ENCODE measurements at regions not wholly inside any gene's neighbourhood (a gene's known extent, or its start where the extent isn't known, plus 50 kb on each side); places are given as distances from the start of the nearest gene placed in this dataset.

DNA sequence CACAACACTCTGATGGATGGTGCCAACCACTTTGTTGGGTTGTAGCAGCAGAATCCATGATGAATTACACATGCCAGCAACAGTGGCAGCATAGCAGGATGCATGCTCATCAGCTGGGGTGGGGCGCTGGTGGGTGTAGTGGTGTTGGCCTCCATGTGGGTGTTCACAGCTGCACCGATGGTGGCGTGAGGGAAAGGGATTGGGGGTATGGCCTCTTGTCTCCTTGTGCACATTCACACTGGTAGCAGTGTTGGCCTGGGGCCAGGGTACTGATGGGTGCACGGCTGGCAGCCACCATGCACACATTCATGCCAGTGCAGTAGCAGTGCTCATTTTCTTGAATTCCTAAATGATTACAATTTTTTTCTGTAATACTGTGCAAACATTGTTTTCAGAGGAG lies 2748.8 kb upstream of the PCDH20 start:
- H3K9me3 ChIP-seq: no peaks in the 10 kb centered on the region
- DNase-seq: peak in 3 of 4 donors; percentile 9 to 12 (median 9)

DNA sequence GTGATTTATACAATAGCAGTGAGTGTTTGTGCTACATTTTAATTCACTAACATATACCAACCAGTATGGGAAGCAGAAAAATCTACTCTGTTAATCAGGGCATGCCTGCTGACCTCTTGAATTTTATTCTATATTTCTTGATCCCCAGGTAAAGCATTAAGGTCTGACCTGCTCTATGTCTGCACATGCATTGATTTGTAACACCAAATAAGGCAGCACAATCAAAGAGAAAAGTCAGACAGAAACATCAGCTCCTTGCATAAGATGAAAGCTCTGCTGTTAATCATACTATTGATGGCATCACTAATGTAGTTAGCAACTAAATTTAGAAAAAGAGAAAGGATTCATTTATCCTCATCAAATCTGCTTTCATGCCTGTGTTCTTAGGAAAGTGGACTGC lies 2744.8 kb upstream of the PCDH20 start:
- Histone ChIP-seq H3K4me1 (no peaks in the 10 kb centered on the region), H3K4me3 (no peak overlapping the region), H3K27me3 (no peaks in the 10 kb centered on the region), H3K36me3 (replicated peaks in 1 of 2; ENCODE audit: insufficient read depth in 1 of 2, low read depth in 2 of 2) (no peaks in the 10 kb centered on the region), H3K9me3 (no peaks in the 10 kb centered on the region), H3K27ac (no peak overlapping the region)
- TF ChIP-seq, protein P1, sequence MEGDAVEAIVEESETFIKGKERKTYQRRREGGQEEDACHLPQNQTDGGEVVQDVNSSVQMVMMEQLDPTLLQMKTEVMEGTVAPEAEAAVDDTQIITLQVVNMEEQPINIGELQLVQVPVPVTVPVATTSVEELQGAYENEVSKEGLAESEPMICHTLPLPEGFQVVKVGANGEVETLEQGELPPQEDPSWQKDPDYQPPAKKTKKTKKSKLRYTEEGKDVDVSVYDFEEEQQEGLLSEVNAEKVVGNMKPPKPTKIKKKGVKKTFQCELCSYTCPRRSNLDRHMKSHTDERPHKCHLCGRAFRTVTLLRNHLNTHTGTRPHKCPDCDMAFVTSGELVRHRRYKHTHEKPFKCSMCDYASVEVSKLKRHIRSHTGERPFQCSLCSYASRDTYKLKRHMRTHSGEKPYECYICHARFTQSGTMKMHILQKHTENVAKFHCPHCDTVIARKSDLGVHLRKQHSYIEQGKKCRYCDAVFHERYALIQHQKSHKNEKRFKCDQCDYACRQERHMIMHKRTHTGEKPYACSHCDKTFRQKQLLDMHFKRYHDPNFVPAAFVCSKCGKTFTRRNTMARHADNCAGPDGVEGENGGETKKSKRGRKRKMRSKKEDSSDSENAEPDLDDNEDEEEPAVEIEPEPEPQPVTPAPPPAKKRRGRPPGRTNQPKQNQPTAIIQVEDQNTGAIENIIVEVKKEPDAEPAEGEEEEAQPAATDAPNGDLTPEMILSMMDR (IDR thresholded peaks at IDR 0.05): no peak
- no peak for TF ChIP-seq POLR2A (IDR thresholded peaks at IDR 0.05)
- DNase-seq (no peak), ATAC-seq (no peak)
- intact Hi-C loops (cut with DNase I): no loop called here

More for the DNA sequence above, 2748.8 kb upstream of the PCDH20 start:
- H3K27me3 ChIP-seq: no peaks in the 10 kb centered on the region
- intact Hi-C loops (cut with DNase I): no loop called here
- TF ChIP-seq POLR2A (IDR thresholded peaks at IDR 0.05): no peak
- TF ChIP-seq, protein P1 (IDR thresholded peaks at IDR 0.05): no peak
- no peak overlapping the region for H3K4me3 ChIP-seq
- 66 to 70% methylated on average over 4 of the region's 4 CpGs for WGBS, 2 donors
- no peaks in the 10 kb centered on the region for H3K36me3 ChIP-seq (replicated peaks in 1 of 2; ENCODE audit: insufficient read depth in 1 of 2, low read depth in 2 of 2)
- ATAC-seq: no peak
- no peaks in the 10 kb centered on the region for H3K4me1 ChIP-seq
- H3K27ac ChIP-seq: no peak overlapping the region

DNA sequence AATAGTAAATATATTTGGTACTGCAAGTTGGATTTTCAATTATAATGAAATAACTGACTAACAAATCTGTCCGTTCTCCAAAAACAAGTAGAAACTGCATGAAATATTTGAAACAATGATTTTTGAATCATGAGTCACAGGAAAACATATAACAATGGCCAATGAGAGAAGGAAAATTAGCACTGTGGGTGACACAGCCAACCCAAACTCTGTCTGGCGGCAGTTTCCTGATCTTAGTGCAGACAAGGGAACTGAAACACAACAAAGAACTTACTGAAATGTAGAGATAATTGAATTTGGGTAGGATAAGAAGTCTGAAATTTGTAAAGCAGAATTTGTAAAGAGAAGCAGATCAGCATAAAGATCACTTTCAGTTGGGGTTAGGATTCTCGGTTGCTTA lies 2743.3 kb upstream of the PCDH20 start:
- 59 to 66% methylated on average over 3 of the region's 3 CpGs for WGBS, 2 donors
- H3K27me3 ChIP-seq: no peaks in the 10 kb centered on the region
- TF ChIP-seq POLR2A (IDR thresholded peaks at IDR 0.05): no peak
- TF ChIP-seq, protein P1 (IDR thresholded peaks at IDR 0.05): no peak
- no peaks in the 10 kb centered on the region for H3K9me3 ChIP-seq
- DNase-seq (no peak), ATAC-seq (no peak)
- no peak overlapping the region for H3K4me3 ChIP-seq
- no peaks in the 10 kb centered on the region for H3K4me1 ChIP-seq
- intact Hi-C loops (cut with DNase I): no loop called here
- H3K36me3 ChIP-seq (replicated peaks in 1 of 2; ENCODE audit: insufficient read depth in 1 of 2, low read depth in 2 of 2): no peaks in the 10 kb centered on the region
- no peak overlapping the region for H3K27ac ChIP-seq

DNA sequence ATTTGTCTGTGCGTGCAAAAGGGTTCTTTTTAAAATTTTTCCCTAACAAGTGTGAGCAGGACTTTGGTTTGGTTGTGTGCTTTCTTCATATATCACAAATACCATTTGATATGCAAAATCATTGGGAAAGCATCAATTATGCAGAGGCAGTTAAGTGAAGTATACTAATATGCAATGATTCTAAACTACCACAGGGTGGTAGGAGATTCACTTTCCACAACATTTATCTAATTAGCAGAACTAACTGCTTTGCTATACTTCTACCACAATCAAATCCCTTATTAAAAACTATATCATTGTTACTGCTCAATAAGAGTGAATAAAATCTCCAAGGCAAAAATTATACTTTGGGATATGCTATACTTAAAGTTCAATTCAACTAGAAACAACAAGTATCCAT lies 2738.9 kb upstream of the PCDH20 start:
- H3K27me3 ChIP-seq: no peaks in the 10 kb centered on the region
- intact Hi-C loops (cut with DNase I): no loop called here
- H3K36me3 ChIP-seq (replicated peaks in 1 of 2; ENCODE audit: insufficient read depth in 1 of 2, low read depth in 2 of 2): no peaks in the 10 kb centered on the region
- 68 to 85% methylated on average over 1 of the region's 1 CpG for WGBS, 2 donors
- H3K4me3 ChIP-seq: no peak overlapping the region
- TF ChIP-seq POLR2A (IDR thresholded peaks at IDR 0.05): no peak
- TF ChIP-seq, protein P1 (IDR thresholded peaks at IDR 0.05): no peak
- ATAC-seq: no peak
- H3K27ac ChIP-seq: no peak overlapping the region
- DNase-seq: no peak
- no peaks in the 10 kb centered on the region for H3K9me3 ChIP-seq
- no peaks in the 10 kb centered on the region for H3K4me1 ChIP-seq

DNA sequence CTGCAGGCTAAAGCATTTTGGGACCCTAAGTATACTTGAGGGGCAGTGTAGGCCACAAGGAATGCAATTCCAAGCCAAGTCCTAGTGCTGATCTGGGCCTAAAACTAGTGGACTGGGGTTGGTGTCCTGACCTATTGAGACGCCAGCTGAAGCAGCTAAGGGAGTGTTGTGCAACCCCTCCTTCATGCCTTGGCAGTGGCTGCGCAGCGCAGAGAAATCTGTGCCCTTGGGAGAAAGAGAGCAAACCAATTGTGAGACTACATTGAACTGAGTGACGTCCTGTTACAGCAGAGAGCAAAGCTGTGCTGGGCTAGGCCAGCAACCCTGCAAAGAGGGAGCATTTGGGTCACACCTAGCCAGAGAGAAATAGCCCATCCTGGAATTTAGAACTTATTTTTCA lies 2715.0 kb upstream of the PCDH20 start:
- Histone ChIP-seq H3K9me3 (no peaks in the 10 kb centered on the region), H3K27ac (no peak overlapping the region), H3K4me1 (no peaks in the 10 kb centered on the region), H3K4me3 (no peak overlapping the region), H3K36me3 (replicated peaks in 1 of 2; ENCODE audit: insufficient read depth in 1 of 2, low read depth in 2 of 2) (no peaks in the 10 kb centered on the region), H3K27me3 (no peaks in the 10 kb centered on the region)
- intact Hi-C loops (cut with DNase I): no loop called here
- ATAC-seq (no peak), DNase-seq (no peak)
- 73 to 76% methylated on average over 4 of the region's 4 CpGs for WGBS, 2 donors
- no peak for TF ChIP-seq POLR2A (IDR thresholded peaks at IDR 0.05)
